ENCODE measurements at regions not wholly inside any gene's neighbourhood (a gene's known extent, or its start where the extent isn't known, plus 50 kb on each side); places are given as distances from the start of the nearest gene placed in this dataset.

GRCh38 chr1:232450615-232451014 lies 179.3 kb downstream of the SIPA1L2 start:
- FAIRE-seq (no peak), DNase-seq (ENCODE audit: extremely low read depth in 1 of 4, low spot score in 3 of 4) (no peak), ATAC-seq (no peak)
- Histone ChIP-seq H3K4me2 (ENCODE audit: insufficient read depth, low read length) (no peak overlapping the region), H3K9me3 (replicated peaks; ENCODE audit: control insufficient read depth, insufficient read depth, low read depth, low read length) (no peaks in the 10 kb centered on the region), H3K36me3 (ENCODE audit: control insufficient read depth, insufficient read depth, low read length) (no peaks in the 10 kb centered on the region), H3K9ac (ENCODE audit: insufficient read depth in 1 of 2, low read depth in 2 of 2, low read length in 2 of 2) (no peak overlapping the region), H3K79me2 (ENCODE audit: control insufficient read depth, insufficient read depth, low read length) (no peaks in the 10 kb centered on the region), H3K27ac (ENCODE audit: extremely low read depth, low read depth, low read length) (no peak overlapping the region), H4K20me1 (replicated peaks; ENCODE audit: control insufficient read depth, insufficient read depth, low read length) (no peaks in the 10 kb centered on the region), H3K4me1 (replicated peaks in 1 of 2; ENCODE audit: control insufficient read depth in 2 of 2, insufficient read depth in 2 of 2, low read length in 2 of 2) (no peaks in the 10 kb centered on the region), H3K9me1 (ENCODE audit: control insufficient read depth, insufficient read depth, low read length) (no peaks in the 10 kb centered on the region), H3K4me3 (no peak overlapping the region), H3K27me3 (ENCODE audit: control insufficient read depth in 2 of 2, insufficient read depth in 2 of 2, low read length in 2 of 2) (no peaks in the 10 kb centered on the region), H2AFZ (ENCODE audit: low read depth, low read length) (no peak overlapping the region)
- in situ Hi-C loops (cut with MboI) (no loop called here), intact Hi-C loops (cut with micrococcal nuclease) (no loop called here)
- POLR2A ChIA-PET: no interaction called here
- WGBS (ENCODE audit: insufficient coverage, low coverage, missing lambda C conversion rate): 6% methylated on average over 1 of the region's 1 CpG
- TF ChIP-seq NUFIP1 (IDR thresholded peaks at IDR 0.05; ENCODE audit: partially characterized antibody) (no peak), NRF1 (conservative IDR thresholded peaks at IDR 0.05 in 1 of 2, IDR thresholded peaks at IDR 0.05 in 1 of 2) (no peak), ZNF551 (CRISPR knock-in tag; IDR thresholded peaks at IDR 0.05) (no peak), MEF2D (tag; conservative IDR thresholded peaks at IDR 0.05; ENCODE audit: low read depth) (no peak), ZNF79 (CRISPR knock-in tag; IDR thresholded peaks at IDR 0.05; ENCODE audit: low read depth) (no peak), DIDO1 (tag; IDR thresholded peaks at IDR 0.05; ENCODE audit: low read depth) (no peak), FOXP1 (CRISPR knock-in tag; IDR thresholded peaks at IDR 0.05) (no peak), TFAP4 (CRISPR knock-in tag; IDR thresholded peaks at IDR 0.05; ENCODE audit: borderline replicate concordance) (no peak), XRCC5 (IDR thresholded peaks at IDR 0.05; ENCODE audit: low read depth, low read length) (no peak), ZNF134 (CRISPR knock-in tag; conservative IDR thresholded peaks at IDR 0.05) (no peak), DPF2 (IDR thresholded peaks at IDR 0.05) (no peak), NR2F6 (CRISPR knock-in tag; IDR thresholded peaks at IDR 0.05) (no peak), ZNF282 (CRISPR knock-in tag; IDR thresholded peaks at IDR 0.05) (no peak), ZNF184 (CRISPR knock-in tag; IDR thresholded peaks at IDR 0.05) (no peak), ZBTB8A (IDR thresholded peaks at IDR 0.05; ENCODE audit: partially characterized antibody) (no peak)
- BruUV-seq (replicated peaks): no TSS peak
- CTCF ChIA-PET (ENCODE audit: low intra/inter-chr PET ratio): no interaction called here

Measured in K562 (cell line).